GM23338 (cell line): ENCODE measurements at regions not wholly inside any gene's neighbourhood (a gene's known extent, or its start where the extent isn't known, plus 50 kb on each side); places are given as distances from the start of the nearest gene placed in this dataset.

ENCODE experiments used
- ATAC-seq: fragments of 200-7000 bp; cut with Tn5 transposase; 3 replicates; pipeline ENCODE4 v1.9.1; 2020
- DNase-seq: peaks from one replicate; pipeline ENCODE4 v3.0.0-alpha.2; 2015; ENCODE audit warnings: low spot score
- H2AFZ ChIP-seq: fragments of 200-600 bp; sonication (generic); 2 replicates; pipeline ENCODE4 v1.8.0; 2016; ENCODE audit warnings: antibody characterized with exemption, mild to moderate bottlenecking, moderate library complexity
- H3F3A ChIP-seq: fragments of 200-600 bp; sonication (generic); replicated peaks from 2 replicates; pipeline ENCODE4 v1.8.0; 2017; ENCODE audit warnings: antibody characterized with exemption, mixed run types, low read depth
- H3K27ac ChIP-seq: fragments of 200-600 bp; sonication (generic); 2 replicates; pipeline ENCODE4 v1.6.1; 2016; ENCODE audit warnings: low read depth
- H3K27me3 ChIP-seq: fragments of 200-600 bp; sonication (generic); 2 replicates; pipeline ENCODE4 v1.8.0; 2016; ENCODE audit warnings: mild to moderate bottlenecking, mixed run types, moderate library complexity; ENCODE audit not compliant: insufficient read depth
- H3K36me3 ChIP-seq: fragments of 200-600 bp; sonication (generic); 2 replicates; pipeline ENCODE4 v1.8.0; 2016; ENCODE audit warnings: mild to moderate bottlenecking; ENCODE audit not compliant: insufficient read depth
- H3K4me1 ChIP-seq: fragments of 200-600 bp; sonication (generic); 2 replicates; pipeline ENCODE4 v1.8.0; 2016; ENCODE audit warnings: mild to moderate bottlenecking, moderate library complexity; ENCODE audit not compliant: insufficient read depth
- H3K4me2 ChIP-seq: fragments of 200-600 bp; sonication (generic); 2 replicates; pipeline ENCODE4 v1.7.1; 2017; ENCODE audit warnings: mixed run types
- H3K4me3 ChIP-seq: fragments of 200-600 bp; sonication (generic); 2 replicates; pipeline ENCODE4 v1.6.1; 2016; ENCODE audit warnings: mixed run types
- H3K79me2 ChIP-seq: fragments of 200-600 bp; sonication (generic); replicated peaks from 2 replicates; pipeline ENCODE4 v1.8.0; 2017; ENCODE audit warnings: mild to moderate bottlenecking; ENCODE audit not compliant: insufficient read depth
- H3K9me2 ChIP-seq: fragments of 200-600 bp; sonication (generic); 2 replicates; pipeline ENCODE4 v1.8.0; 2017; ENCODE audit not compliant: insufficient read depth
- H4K20me1 ChIP-seq: fragments of 200-600 bp; sonication (generic); replicated peaks from 2 replicates; pipeline ENCODE4 v1.8.0; 2017; ENCODE audit warnings: mild to moderate bottlenecking; ENCODE audit not compliant: insufficient read depth
- H3K27ac Mint-ChIP-seq: 2 replicates; pipeline ENCODE4 v1.8.0; 2020; ENCODE audit warnings: inconsistent platforms, mild to moderate bottlenecking, moderate library complexity, mixed read lengths
- H3K27me3 Mint-ChIP-seq: 3 replicates; pipeline ENCODE4 v1.8.0; 2022; ENCODE audit warnings: low read depth, mild to moderate bottlenecking, moderate library complexity, mixed read lengths, inconsistent platforms; ENCODE audit not compliant: insufficient read depth, poor library complexity
- H3K36me3 Mint-ChIP-seq: 3 replicates; pipeline ENCODE4 v1.8.0; 2021; ENCODE audit warnings: low read depth, mild to moderate bottlenecking, inconsistent platforms, moderate library complexity, mixed read lengths
- H3K4me1 Mint-ChIP-seq: 3 replicates; pipeline ENCODE4 v1.8.0; 2020; ENCODE audit warnings: mild to moderate bottlenecking, inconsistent platforms, mixed read lengths
- H3K4me3 Mint-ChIP-seq: 3 replicates; pipeline ENCODE4 v1.8.0; 2021; ENCODE audit warnings: moderate library complexity, mild to moderate bottlenecking, inconsistent platforms, mixed read lengths
- H3K9me3 Mint-ChIP-seq: 3 replicates; pipeline ENCODE4 v1.8.0; 2020; ENCODE audit warnings: moderate library complexity, mild to moderate bottlenecking, inconsistent platforms, mixed read lengths
- CREB1 ChIP-seq: fragments of 250-450 bp; sonication (Bioruptor Pico); IDR thresholded peaks from 2 replicates; pipeline ENCODE4 v1.5.0; 2020; ENCODE audit warnings: low read depth, mild to moderate bottlenecking, moderate library complexity
- CTCF ChIP-seq, 2 experiments: fragments of 200-600 bp in 1 of 2; sonication (generic) in 1 of 2; conservative IDR thresholded peaks; 2 replicates each; pipeline versions ENCODE4 v1.5.1 to v1.6.1; 2016 to 2017; ENCODE audit warnings: antibody characterized with exemption in 2 of 2, low read depth in 2 of 2, mild to moderate bottlenecking in 2 of 2, moderate library complexity in 1 of 2
- ETS1 ChIP-seq: IDR thresholded peaks from 2 replicates; pipeline ENCODE4 v1.6.1; 2016; ENCODE audit warnings: antibody characterized with exemption
- EZH2 ChIP-seq: fragments of 200-600 bp; sonication (generic); IDR thresholded peaks from one replicate; pipeline ENCODE4 v1.8.0; 2017; ENCODE audit warnings: antibody characterized with exemption, mild to moderate bottlenecking, low read depth; ENCODE audit not compliant: unreplicated experiment
- EZH2phosphoT487 ChIP-seq: fragments of 200-600 bp; sonication (generic); IDR thresholded peaks from one replicate; pipeline ENCODE4 v1.8.1; 2018; ENCODE audit warnings: antibody characterized with exemption; ENCODE audit not compliant: unreplicated experiment
- JUNB ChIP-seq: IDR thresholded peaks from one replicate; pipeline ENCODE4 v1.6.1; 2016; ENCODE audit warnings: antibody characterized with exemption; ENCODE audit not compliant: unreplicated experiment
- NANOG ChIP-seq: IDR thresholded peaks from 2 replicates; pipeline ENCODE4 v1.6.1; 2016; ENCODE audit warnings: antibody characterized with exemption, borderline replicate concordance
- POLR2AphosphoS5 ChIP-seq: IDR thresholded peaks from 2 replicates; pipeline ENCODE4 v1.6.1; 2016; ENCODE audit warnings: antibody characterized with exemption, low read depth
- REST ChIP-seq: IDR thresholded peaks from one replicate; pipeline ENCODE4 v1.6.1; 2018; ENCODE audit warnings: antibody characterized with exemption; ENCODE audit not compliant: unreplicated experiment
- STAT1 ChIP-seq: IDR thresholded peaks from one replicate; pipeline ENCODE4 v1.6.1; 2016; ENCODE audit warnings: antibody characterized with exemption; ENCODE audit not compliant: unreplicated experiment
- ZNF114 ChIP-seq: fragments of 250-450 bp; sonication (Bioruptor Pico); IDR thresholded peaks from 2 replicates; pipeline ENCODE4 v1.5.0; 2020; ENCODE audit warnings: mild to moderate bottlenecking, moderate library complexity
- ZNF331 ChIP-seq: fragments of 250-450 bp; sonication (Bioruptor Pico); IDR thresholded peaks from 2 replicates; pipeline ENCODE4 v1.5.0; 2020; ENCODE audit warnings: low read depth, mild to moderate bottlenecking, moderate library complexity
- ZNF462 ChIP-seq: fragments of 250-450 bp; sonication (Bioruptor Pico); IDR thresholded peaks from 2 replicates; pipeline ENCODE4 v1.5.0; 2020; ENCODE audit warnings: mild to moderate bottlenecking, moderate library complexity

- Histone ChIP-seq H3K9me2 (peaks cover 14% of the 10 kb centered on the region), H3K27me3 (no peaks in the 10 kb centered on the region), H2AFZ (no peak overlapping the region), H3K79me2 (no peaks in the 10 kb centered on the region), H3K36me3 (no peaks in the 10 kb centered on the region), H3K27ac (no peak overlapping the region), H3F3A (no peaks in the 10 kb centered on the region), H3K4me1 (peaks cover 40% of the 10 kb centered on the region), H3K4me2 (no peak overlapping the region), H3K4me3 (no peak overlapping the region), H4K20me1 (no peaks in the 10 kb centered on the region)
- H3K4me3 Mint-ChIP-seq, result no peak overlapping the region
- H3K27ac Mint-ChIP-seq, result no peak overlapping the region
- H3K36me3 Mint-ChIP-seq, result no peaks in the 10 kb centered on the region; the same call in 2 of the 3 replicates
- H3K9me3 Mint-ChIP-seq, result peaks cover 4% of the 10 kb centered on the region; the same call in 2 of the 3 replicates
- peaks cover 7% of the 10 kb centered on the region for H3K27me3 Mint-ChIP-seq
- ATAC-seq (no peak), DNase-seq (no peak)
- H3K4me1 Mint-ChIP-seq, result peaks cover 49% of the 10 kb centered on the region
- no peak for TF ChIP-seq REST
- TF ChIP-seq JUNB, result no peak
- no peak for TF ChIP-seq CREB1 (CRISPR knock-in tag)
- no peak for TF ChIP-seq EZH2phosphoT487
- no peak for TF ChIP-seq POLR2AphosphoS5
- TF ChIP-seq ZNF331 (CRISPR knock-in tag), result no peak
- TF ChIP-seq STAT1, result no peak
- no peak for TF ChIP-seq ZNF462 (CRISPR knock-in tag)
- no peak for TF ChIP-seq ZNF114
- TF ChIP-seq ETS1, result no peak
- no peak for TF ChIP-seq CTCF (conservative IDR thresholded peaks at IDR 0.05; ENCODE audit: low read depth in 2 of 2)
- TF ChIP-seq EZH2, result no peak
- no peak for TF ChIP-seq NANOG
These were observed 256.7 kb downstream of the CBLN1 start for GRCh38 chr16:49024896-49025295.
